HepG2 (cell line): ENCODE measurements at regions not wholly inside any gene's neighbourhood (a gene's known extent, or its start where the extent isn't known, plus 50 kb on each side); places are given as distances from the start of the nearest gene placed in this dataset.
A peak's percentile ranks its signal among the peaks of the same experiment; 100 is the strongest.

Source experiments
- ARNT ChIP-seq: fragments of 450-650 bp; IDR thresholded peaks from 2 replicates; pipeline ENCODE4 v1.6.1; 2017
- CHD2 ChIP-seq: IDR thresholded peaks from 2 replicates; pipeline ENCODE4 v1.6.1; 2011; ENCODE audit warnings: low read depth, low read length, improper control_type of control experiment
- CREBL2 ChIP-seq: sonication (generic); formaldehyde crosslinking; IDR thresholded peaks from 2 replicates; pipeline ENCODE4 v1.8.1; 2023; ENCODE audit warnings: missing genetic modification reagents, mild to moderate bottlenecking, borderline replicate concordance
- HDAC1 ChIP-seq: sonication (generic); formaldehyde crosslinking; IDR thresholded peaks from 2 replicates; pipeline ENCODE4 v1.5.1; 2020; ENCODE audit warnings: mild to moderate bottlenecking, missing genetic modification reagents
- KDM5A ChIP-seq: fragments of 200-600 bp; sonication (generic); IDR thresholded peaks from 2 replicates; pipeline ENCODE4 v1.7.0; 2018; ENCODE audit warnings: antibody characterized with exemption, mild to moderate bottlenecking, low read length, borderline replicate concordance
- KLF9 ChIP-seq: IDR thresholded peaks from 2 replicates; pipeline ENCODE4 v1.6.1; 2016; ENCODE audit warnings: low read depth
- KMT2A ChIP-seq: sonication (generic); formaldehyde crosslinking; IDR thresholded peaks from 2 replicates; pipeline ENCODE4 v1.4.0; 2020; ENCODE audit warnings: missing genetic modification reagents
- MAFK ChIP-seq, 2 experiments: IDR thresholded peaks in 1 of 2; conservative IDR thresholded peaks in 1 of 2; 2 replicates each; pipeline ENCODE4 v1.6.1; 2011; ENCODE audit warnings: improper control_type of control experiment in 2 of 2, low read length in 2 of 2
- MAZ ChIP-seq, 2 experiments: sonication (generic) in 1 of 2; formaldehyde crosslinking in 1 of 2; IDR thresholded peaks; 2 replicates each; pipeline versions ENCODE4 v1.5.0 to v1.6.1; 2012 to 2020; ENCODE audit warnings: low read depth in 2 of 2, mild to moderate bottlenecking in 2 of 2, borderline replicate concordance in 1 of 2, improper control_type of control experiment in 1 of 2, low read length in 1 of 2, missing genetic modification reagents in 1 of 2, moderate library complexity in 1 of 2
- PCBP1 ChIP-seq: fragments of 200-400 bp; formaldehyde crosslinking; IDR thresholded peaks from 2 replicates; pipeline ENCODE4 v1.6.1; 2017; ENCODE audit warnings: mild to moderate bottlenecking, low read depth, low read length, borderline replicate concordance
- SAFB2 ChIP-seq: sonication (generic); formaldehyde crosslinking; IDR thresholded peaks from 2 replicates; pipeline ENCODE4 v1.5.1; 2020; ENCODE audit warnings: missing genetic modification reagents, low read depth, mild to moderate bottlenecking, borderline replicate concordance
- SCMH1 ChIP-seq: sonication (generic); formaldehyde crosslinking; IDR thresholded peaks from 2 replicates; pipeline ENCODE4 v1.9.0; 2021; ENCODE audit warnings: missing genetic modification reagents, mild to moderate bottlenecking, borderline replicate concordance
- SIN3A ChIP-seq: IDR thresholded peaks from 2 replicates; pipeline ENCODE4 v1.6.1; 2011; ENCODE audit warnings: low read depth, mild to moderate bottlenecking, control low read depth, low read length, borderline replicate concordance
- SP5 ChIP-seq: IDR thresholded peaks from 2 replicates; pipeline ENCODE4 v1.6.1; 2016; ENCODE audit warnings: low read depth, borderline replicate concordance
- TGIF2 ChIP-seq: IDR thresholded peaks from 2 replicates; pipeline ENCODE4 v1.6.1; 2016; ENCODE audit warnings: control low read depth, missing compliant biosample characterization
- ZNF232 ChIP-seq: sonication (generic); formaldehyde crosslinking; IDR thresholded peaks from 2 replicates; pipeline ENCODE4 v1.4.0; 2020; ENCODE audit warnings: missing genetic modification reagents, borderline replicate concordance
- ZNF3 ChIP-seq: IDR thresholded peaks from 2 replicates; pipeline ENCODE4 v1.7.0; 2017; ENCODE audit warnings: inconsistent platforms
- TF ChIP-seq, protein P1 (sequence below): sonication (generic); formaldehyde crosslinking; IDR thresholded peaks from 2 replicates; pipeline ENCODE4 v1.5.0; 2020; ENCODE audit warnings: mild to moderate bottlenecking, missing genetic modification reagents, borderline replicate concordance
- TF ChIP-seq, protein P2 (sequence below): sonication (generic); formaldehyde crosslinking; IDR thresholded peaks from 2 replicates; pipeline ENCODE4 v1.5.0; 2020; ENCODE audit warnings: mild to moderate bottlenecking, missing genetic modification reagents
- TF ChIP-seq, protein P3 (sequence below): sonication (generic); formaldehyde crosslinking; IDR thresholded peaks from 2 replicates; pipeline ENCODE4 v1.4.0; 2020; ENCODE audit warnings: missing genetic modification reagents
- TF ChIP-seq, protein P4 (sequence below): sonication (generic); formaldehyde crosslinking; IDR thresholded peaks from 2 replicates; pipeline ENCODE4 v1.4.0; 2020; ENCODE audit warnings: mild to moderate bottlenecking, low read depth, missing genetic modification reagents

DNA sequence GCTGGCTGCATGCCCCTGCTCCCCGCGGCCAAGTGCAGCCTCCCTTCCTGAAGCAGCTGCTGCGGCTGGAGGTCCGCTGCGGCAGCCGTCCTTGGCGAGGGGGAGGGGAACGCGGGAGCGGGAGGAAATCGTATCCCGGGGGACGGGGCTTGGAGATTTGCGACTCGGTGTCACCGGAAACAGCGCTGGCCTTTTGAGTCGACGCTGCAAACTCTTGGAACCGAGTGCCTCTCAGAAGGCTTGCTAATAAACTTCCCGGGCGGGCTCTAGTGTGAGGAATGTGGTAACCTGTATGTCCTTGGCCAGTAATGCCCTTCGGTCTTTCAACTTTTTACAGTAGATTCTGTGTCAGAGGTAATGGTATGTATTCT, 82.7 kb downstream of the PTPDC1 start (continued):
- TF ChIP-seq, protein P1, sequence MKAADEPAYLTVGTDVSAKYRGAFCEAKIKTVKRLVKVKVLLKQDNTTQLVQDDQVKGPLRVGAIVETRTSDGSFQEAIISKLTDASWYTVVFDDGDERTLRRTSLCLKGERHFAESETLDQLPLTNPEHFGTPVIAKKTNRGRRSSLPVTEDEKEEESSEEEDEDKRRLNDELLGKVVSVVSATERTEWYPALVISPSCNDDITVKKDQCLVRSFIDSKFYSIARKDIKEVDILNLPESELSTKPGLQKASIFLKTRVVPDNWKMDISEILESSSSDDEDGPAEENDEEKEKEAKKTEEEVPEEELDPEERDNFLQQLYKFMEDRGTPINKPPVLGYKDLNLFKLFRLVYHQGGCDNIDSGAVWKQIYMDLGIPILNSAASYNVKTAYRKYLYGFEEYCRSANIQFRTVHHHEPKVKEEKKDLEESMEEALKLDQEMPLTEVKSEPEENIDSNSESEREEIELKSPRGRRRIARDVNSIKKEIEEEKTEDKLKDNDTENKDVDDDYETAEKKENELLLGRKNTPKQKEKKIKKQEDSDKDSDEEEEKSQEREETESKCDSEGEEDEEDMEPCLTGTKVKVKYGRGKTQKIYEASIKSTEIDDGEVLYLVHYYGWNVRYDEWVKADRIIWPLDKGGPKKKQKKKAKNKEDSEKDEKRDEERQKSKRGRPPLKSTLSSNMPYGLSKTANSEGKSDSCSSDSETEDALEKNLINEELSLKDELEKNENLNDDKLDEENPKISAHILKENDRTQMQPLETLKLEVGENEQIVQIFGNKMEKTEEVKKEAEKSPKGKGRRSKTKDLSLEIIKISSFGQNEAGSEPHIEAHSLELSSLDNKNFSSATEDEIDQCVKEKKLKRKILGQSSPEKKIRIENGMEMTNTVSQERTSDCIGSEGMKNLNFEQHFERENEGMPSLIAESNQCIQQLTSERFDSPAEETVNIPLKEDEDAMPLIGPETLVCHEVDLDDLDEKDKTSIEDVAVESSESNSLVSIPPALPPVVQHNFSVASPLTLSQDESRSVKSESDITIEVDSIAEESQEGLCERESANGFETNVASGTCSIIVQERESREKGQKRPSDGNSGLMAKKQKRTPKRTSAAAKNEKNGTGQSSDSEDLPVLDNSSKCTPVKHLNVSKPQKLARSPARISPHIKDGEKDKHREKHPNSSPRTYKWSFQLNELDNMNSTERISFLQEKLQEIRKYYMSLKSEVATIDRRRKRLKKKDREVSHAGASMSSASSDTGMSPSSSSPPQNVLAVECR (CRISPR knock-in tag): peak; percentile 56
- TF ChIP-seq, protein P2, sequence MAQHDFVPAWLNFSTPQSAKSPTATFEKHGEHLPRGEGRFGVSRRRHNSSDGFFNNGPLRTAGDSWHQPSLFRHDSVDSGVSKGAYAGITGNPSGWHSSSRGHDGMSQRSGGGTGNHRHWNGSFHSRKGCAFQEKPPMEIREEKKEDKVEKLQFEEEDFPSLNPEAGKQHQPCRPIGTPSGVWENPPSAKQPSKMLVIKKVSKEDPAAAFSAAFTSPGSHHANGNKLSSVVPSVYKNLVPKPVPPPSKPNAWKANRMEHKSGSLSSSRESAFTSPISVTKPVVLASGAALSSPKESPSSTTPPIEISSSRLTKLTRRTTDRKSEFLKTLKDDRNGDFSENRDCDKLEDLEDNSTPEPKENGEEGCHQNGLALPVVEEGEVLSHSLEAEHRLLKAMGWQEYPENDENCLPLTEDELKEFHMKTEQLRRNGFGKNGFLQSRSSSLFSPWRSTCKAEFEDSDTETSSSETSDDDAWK: no peak
- TF ChIP-seq, protein P3, sequence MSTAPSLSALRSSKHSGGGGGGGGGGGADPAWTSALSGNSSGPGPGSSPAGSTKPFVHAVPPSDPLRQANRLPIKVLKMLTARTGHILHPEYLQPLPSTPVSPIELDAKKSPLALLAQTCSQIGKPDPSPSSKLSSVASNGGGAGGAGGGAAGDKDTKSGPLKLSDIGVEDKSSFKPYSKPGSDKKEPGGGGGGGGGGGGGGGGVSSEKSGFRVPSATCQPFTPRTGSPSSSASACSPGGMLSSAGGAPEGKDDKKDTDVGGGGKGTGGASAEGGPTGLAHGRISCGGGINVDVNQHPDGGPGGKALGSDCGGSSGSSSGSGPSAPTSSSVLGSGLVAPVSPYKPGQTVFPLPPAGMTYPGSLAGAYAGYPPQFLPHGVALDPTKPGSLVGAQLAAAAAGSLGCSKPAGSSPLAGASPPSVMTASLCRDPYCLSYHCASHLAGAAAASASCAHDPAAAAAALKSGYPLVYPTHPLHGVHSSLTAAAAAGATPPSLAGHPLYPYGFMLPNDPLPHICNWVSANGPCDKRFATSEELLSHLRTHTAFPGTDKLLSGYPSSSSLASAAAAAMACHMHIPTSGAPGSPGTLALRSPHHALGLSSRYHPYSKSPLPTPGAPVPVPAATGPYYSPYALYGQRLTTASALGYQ: 0 out of 2 replicates have a peak, but pooled peaks have one; percentile 52
- 0 out of 2 replicates have a peak, but pooled peaks have one; percentile 14 for TF ChIP-seq KDM5A
- 0 out of 2 replicates have a peak, but pooled peaks have one; percentile 40 for TF ChIP-seq KLF9 (CRISPR knock-in tag)
- TF ChIP-seq MAZ (IDR thresholded peaks at IDR 0.05; ENCODE audit: borderline replicate concordance, low read depth, low read length): peak; percentile 23; the same call in 1 of the 2 replicates
- TF ChIP-seq MAZ (CRISPR knock-in tag; IDR thresholded peaks at IDR 0.05; ENCODE audit: low read depth): no peak
- TF ChIP-seq CHD2: no peak
- no peak for TF ChIP-seq ARNT
- 0 out of 2 replicates have a peak, but pooled peaks have one; percentile 23 for TF ChIP-seq ZNF232 (CRISPR knock-in tag)
- peak; percentile 35; the same call in 1 of the 2 replicates for TF ChIP-seq HDAC1
- no peak for TF ChIP-seq CREBL2 (CRISPR knock-in tag)
- 0 out of 2 replicates have a peak, but pooled peaks have one; percentile 21 for TF ChIP-seq SIN3A
- TF ChIP-seq KMT2A (CRISPR knock-in tag): peak; percentile 77
- TF ChIP-seq SCMH1: no peak
- no peak for TF ChIP-seq ZNF3 (CRISPR knock-in tag)
- TF ChIP-seq, protein P4, sequence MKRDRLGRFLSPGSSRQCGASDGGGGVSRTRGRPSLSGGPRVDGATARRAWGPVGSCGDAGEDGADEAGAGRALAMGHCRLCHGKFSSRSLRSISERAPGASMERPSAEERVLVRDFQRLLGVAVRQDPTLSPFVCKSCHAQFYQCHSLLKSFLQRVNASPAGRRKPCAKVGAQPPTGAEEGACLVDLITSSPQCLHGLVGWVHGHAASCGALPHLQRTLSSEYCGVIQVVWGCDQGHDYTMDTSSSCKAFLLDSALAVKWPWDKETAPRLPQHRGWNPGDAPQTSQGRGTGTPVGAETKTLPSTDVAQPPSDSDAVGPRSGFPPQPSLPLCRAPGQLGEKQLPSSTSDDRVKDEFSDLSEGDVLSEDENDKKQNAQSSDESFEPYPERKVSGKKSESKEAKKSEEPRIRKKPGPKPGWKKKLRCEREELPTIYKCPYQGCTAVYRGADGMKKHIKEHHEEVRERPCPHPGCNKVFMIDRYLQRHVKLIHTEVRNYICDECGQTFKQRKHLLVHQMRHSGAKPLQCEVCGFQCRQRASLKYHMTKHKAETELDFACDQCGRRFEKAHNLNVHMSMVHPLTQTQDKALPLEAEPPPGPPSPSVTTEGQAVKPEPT (CRISPR knock-in tag): no peak
- no peak; the same call in 1 of the 2 replicates for TF ChIP-seq SP5 (CRISPR knock-in tag)
- no peak for TF ChIP-seq SAFB2 (CRISPR knock-in tag)
- no peak for TF ChIP-seq TGIF2 (CRISPR knock-in tag)
- 0 out of 4 replicates have a peak, but pooled peaks of 1 of the 2 experiments have one; percentile 5 for TF ChIP-seq MAFK (conservative IDR thresholded peaks at IDR 0.05 in 1 of 2, IDR thresholded peaks at IDR 0.05 in 1 of 2; ENCODE audit: low read length in 2 of 2)
- 0 out of 2 replicates have a peak, but pooled peaks have one; percentile 13 for TF ChIP-seq PCBP1
